Aorta (tissue), 5 donors: ENCODE measurements at regions not wholly inside any gene's neighbourhood (a gene's known extent, or its start where the extent isn't known, plus 50 kb on each side); places are given as distances from the start of the nearest gene placed in this dataset.
"Not testable (repeated sequence)": the region's sequence is repeated elsewhere in the genome, so short reads cannot be mapped to it uniquely, and the experiment has no call there.

Experiments
- ATAC-seq: fragments of 200-7000 bp; cut with Tn5 transposase; one replicate; pipeline ENCODE4 v1.9.1; 2022; ENCODE audit warnings: moderate library complexity; ENCODE audit not compliant: low FRiP score
- DNase-seq, 2 donors: peaks; one replicate each; pipeline ENCODE4 v3.0.0-alpha.2; 2020
- H3K27ac ChIP-seq, 2 donors: one replicate each; pipeline ENCODE4 v1.5.1; 2013; ENCODE audit warnings: low read length in 2 of 2, mild to moderate bottlenecking in 2 of 2, moderate library complexity in 2 of 2, control low read depth in 1 of 2, inconsistent platforms in 1 of 2, low read depth in 1 of 2
- H3K27me3 ChIP-seq, 2 donors: one replicate each; pipeline ENCODE4 v1.6.1; 2013; ENCODE audit warnings: control low read depth in 1 of 2, low read length in 1 of 2, mild to moderate bottlenecking in 1 of 2, moderate library complexity in 1 of 2; ENCODE audit not compliant: insufficient read depth in 2 of 2, control insufficient read depth in 1 of 2
- H3K36me3 ChIP-seq, 2 donors: one replicate each; pipeline ENCODE4 v1.6.1; 2013; ENCODE audit warnings: control low read depth in 1 of 2, low read length in 1 of 2, mild to moderate bottlenecking in 1 of 2; ENCODE audit not compliant: insufficient read depth in 2 of 2, control insufficient read depth in 1 of 2
- H3K4me1 ChIP-seq, 2 donors: one replicate each; pipeline ENCODE4 v1.6.1; 2013; ENCODE audit warnings: low read length in 2 of 2, control low read depth in 1 of 2, mild to moderate bottlenecking in 1 of 2, moderate library complexity in 1 of 2; ENCODE audit not compliant: insufficient read depth in 2 of 2, control insufficient read depth in 1 of 2
- H3K4me3 ChIP-seq, 2 donors: one replicate each; pipeline ENCODE4 v1.5.1; 2013; ENCODE audit warnings: low read length in 2 of 2, control low read depth in 1 of 2, mild to moderate bottlenecking in 1 of 2
- H3K9me3 ChIP-seq: one replicate; pipeline ENCODE4 v1.6.1; 2013; ENCODE audit warnings: mild to moderate bottlenecking, low read length; ENCODE audit not compliant: control insufficient read depth
- WGBS, 2 donors: extraction: QIAGEN DNeasy Blood & Tissue Kit; methylation state at CpG; one replicate each; pipeline ENCODE4 v1.1.7; 2013; 5-methylcytosine and 5-hydroxymethylcytosine counted together
- intact Hi-C, 2 donors: fragments of 100-400 bp; cut with DNase I; formaldehyde crosslinking; loops; one replicate each; pipeline versions ENCODE4 v1.14.2 to v1.15.0; 2022
- donor health status: healthy with polysubstance abuse.
- donor health status: Bipolar disorder and iron deficiency.
- donor health status: DM: no; HTN: no; CAD: no.
- donor health status: DM: no; HTN: no; CAD: no.
- donor health status: DM: yes; HTN: yes; CAD: no.

- intact Hi-C loops, result no loop called here
- Histone ChIP-seq H3K4me1 (no peaks in the 10 kb centered on the region), H3K4me3 (no peak overlapping the region), H3K9me3 (peaks cover 3% of the 10 kb centered on the region), H3K36me3 (no peaks in the 10 kb centered on the region), H3K27me3 (no peaks in the 10 kb centered on the region), H3K27ac (no peak overlapping the region)
- WGBS, 2 donors, result 63 to 94% methylated on average over 3 of the region's 3 CpGs
- no peak for DNase-seq
- ATAC-seq, result no peak
Observed at GRCh38 chr3:194949592-194949991, 263.9 kb downstream of the FAM43A start.

- DNase-seq (no peak), ATAC-seq (no peak)
- H3K27ac ChIP-seq, result no peak overlapping the region
- H3K27me3 ChIP-seq, result no peaks in the 10 kb centered on the region
- H3K4me1 ChIP-seq, result no peaks in the 10 kb centered on the region
- H3K9me3 ChIP-seq, result peaks cover 3% of the 10 kb centered on the region
- intact Hi-C loops, result no loop called here
- 84 to 87% methylated on average over 18 of the region's 18 CpGs for WGBS, 2 donors
- no peaks in the 10 kb centered on the region for H3K36me3 ChIP-seq
- H3K4me3 ChIP-seq, result no peak overlapping the region
Observed at GRCh38 chr3:194950906-194951628, 265.4 kb downstream of the FAM43A start.

- H3K27me3 ChIP-seq, H3K27ac ChIP-seq, H3K9me3 ChIP-seq, ATAC-seq, DNase-seq, intact Hi-C loops, H3K4me3 ChIP-seq, H3K36me3 ChIP-seq, H3K4me1 ChIP-seq: not testable (repeated sequence)
- 93 to 94% methylated on average over 9 of the region's 9 CpGs for WGBS, 2 donors
Observed at GRCh38 chr3:194951629-194951920, 265.9 kb downstream of the FAM43A start.

DNA sequence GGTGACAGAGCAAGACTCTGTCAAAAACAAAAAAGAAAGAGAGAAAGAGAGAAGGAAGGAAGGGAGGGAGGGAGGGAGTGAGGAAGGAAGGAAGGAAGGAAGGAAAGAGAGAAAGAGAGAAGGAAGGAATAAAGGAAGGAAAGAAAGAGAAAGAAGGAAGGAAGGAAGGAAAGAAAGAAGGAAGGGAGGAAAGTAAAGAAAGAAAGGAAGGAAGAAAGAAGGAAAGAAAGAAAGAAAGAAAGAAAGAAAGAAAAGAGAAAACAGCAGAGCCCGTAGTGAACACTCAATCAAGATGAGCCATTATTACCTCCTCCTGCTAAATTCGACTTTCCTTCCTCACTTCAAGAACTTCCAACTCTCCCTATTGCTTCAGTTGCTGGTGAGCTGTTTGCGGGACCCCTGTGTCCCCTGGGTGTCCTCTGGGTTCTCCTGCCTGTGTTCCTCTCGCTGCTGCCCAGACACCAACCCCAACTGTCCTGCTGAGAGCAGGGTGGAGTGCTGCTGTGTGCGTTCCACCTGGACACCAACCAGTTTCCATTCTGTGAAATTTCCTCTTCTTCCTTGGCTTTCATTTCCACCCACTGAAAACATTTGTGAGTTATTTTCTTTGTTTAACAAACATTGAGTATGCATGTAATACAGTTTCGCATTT is 266.4 kb downstream of the FAM43A start:
- ATAC-seq, result no peak
- H3K27ac ChIP-seq, result no peak overlapping the region
- no peak overlapping the region for H3K4me3 ChIP-seq
- no peak for DNase-seq
- 92 to 93% methylated on average over 6 of the region's 6 CpGs for WGBS, 2 donors
- no peaks in the 10 kb centered on the region for H3K27me3 ChIP-seq
- H3K4me1 ChIP-seq, result no peaks in the 10 kb centered on the region
- peaks cover 3% of the 10 kb centered on the region for H3K9me3 ChIP-seq
- H3K36me3 ChIP-seq, result no peaks in the 10 kb centered on the region
- intact Hi-C loops, result no loop called here

- no peaks in the 10 kb centered on the region for H3K36me3 ChIP-seq
- no peak for ATAC-seq
- DNase-seq, result no peak
- H3K9me3 ChIP-seq, result no peaks in the 10 kb centered on the region
- intact Hi-C loops, result no loop called here
- no peak overlapping the region for H3K4me3 ChIP-seq
- 72 to 75% methylated on average over 6 of the region's 6 CpGs for WGBS, 2 donors
- H3K27me3 ChIP-seq, result no peaks in the 10 kb centered on the region
- H3K27ac ChIP-seq, result no peak overlapping the region
- H3K4me1 ChIP-seq, result no peaks in the 10 kb centered on the region
Observed at GRCh38 chr3:194952841-194953241, 267.2 kb downstream of the FAM43A start.

DNA sequence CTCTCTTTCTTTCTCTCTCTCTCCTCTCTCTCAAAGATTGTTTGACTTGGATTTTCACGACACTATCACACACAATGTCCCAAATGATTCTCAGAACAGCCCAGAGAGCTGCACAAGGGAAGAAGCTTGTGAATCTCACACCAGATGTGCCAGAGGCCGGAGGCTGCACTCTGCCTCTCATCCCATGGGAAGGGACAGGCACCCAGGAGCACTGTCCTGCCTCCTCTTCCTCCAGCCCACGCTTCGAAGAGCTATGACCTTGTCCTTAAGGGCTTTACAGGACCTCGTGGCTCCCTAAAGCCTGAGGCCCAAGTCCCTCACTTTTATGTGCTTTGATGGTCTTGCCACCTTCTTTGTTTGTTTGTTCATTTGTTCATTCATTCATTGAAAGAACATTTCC is 267.6 kb downstream of the FAM43A start:
- no peaks in the 10 kb centered on the region for H3K9me3 ChIP-seq
- H3K36me3 ChIP-seq, result no peaks in the 10 kb centered on the region
- no peaks in the 10 kb centered on the region for H3K27me3 ChIP-seq
- no peaks in the 10 kb centered on the region for H3K4me1 ChIP-seq
- ATAC-seq, result no peak
- no peak overlapping the region for H3K4me3 ChIP-seq
- 95% methylated on average over 5 of the region's 5 CpGs for WGBS, 2 donors
- no peak overlapping the region for H3K27ac ChIP-seq
- intact Hi-C loops, result no loop called here
- DNase-seq, result no peak

DNA sequence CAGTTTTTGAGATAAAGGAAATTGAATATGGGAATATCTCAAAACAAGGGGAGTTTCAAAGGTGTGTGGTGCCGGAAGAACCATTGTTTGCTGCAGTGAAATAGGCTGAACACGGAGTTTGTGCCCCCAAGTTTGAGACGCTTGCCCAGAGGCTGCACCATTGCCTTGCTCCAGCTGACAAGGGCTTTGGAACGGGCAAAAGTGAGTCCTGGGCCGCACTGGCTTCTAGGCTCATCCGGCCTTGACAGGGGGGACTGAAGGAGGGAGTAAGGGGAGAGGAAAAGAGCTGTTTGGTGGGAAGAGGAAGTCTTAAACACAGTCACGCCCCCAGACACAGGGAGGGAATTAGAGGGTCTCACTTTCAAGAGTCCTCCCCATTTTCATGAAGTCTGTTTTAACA is 269.9 kb downstream of the FAM43A start:
- no peaks in the 10 kb centered on the region for H3K4me1 ChIP-seq
- no peak for DNase-seq
- ATAC-seq, result no peak
- H3K27me3 ChIP-seq, result no peaks in the 10 kb centered on the region
- no peak overlapping the region for H3K4me3 ChIP-seq
- H3K9me3 ChIP-seq, result no peaks in the 10 kb centered on the region
- H3K36me3 ChIP-seq, result no peaks in the 10 kb centered on the region
- no peak overlapping the region for H3K27ac ChIP-seq
- 93 to 96% methylated on average over 7 of the region's 7 CpGs for WGBS, 2 donors
- intact Hi-C loops, result no loop called here

- no peak for ATAC-seq
- H3K27ac ChIP-seq, result no peak overlapping the region
- no peak for DNase-seq
- intact Hi-C loops, result no loop called here
- H3K36me3 ChIP-seq, result no peaks in the 10 kb centered on the region
- H3K27me3 ChIP-seq, result no peaks in the 10 kb centered on the region
- H3K4me3 ChIP-seq, result no peak overlapping the region
- no peaks in the 10 kb centered on the region for H3K9me3 ChIP-seq
- no peaks in the 10 kb centered on the region for H3K4me1 ChIP-seq
- WGBS, 2 donors, result 90 to 95% methylated on average over 20 of the region's 20 CpGs
Observed at GRCh38 chr3:194955979-194956696, 270.5 kb downstream of the FAM43A start.
